IMR-90 (cell line): ENCODE measurements at regions not wholly inside any gene's neighbourhood (a gene's known extent, or its start where the extent isn't known, plus 50 kb on each side); places are given as distances from the start of the nearest gene placed in this dataset.

ENCODE experiments used
- ATAC-seq: fragments of 200-7000 bp; cut with Tn5 transposase; 2 replicates; pipeline ENCODE4 v1.9.1; 2020; ENCODE audit warnings: low read depth, mild to moderate bottlenecking, moderate library complexity
- BruUV-seq: library from RNA; stranded (reverse); fragments of 400-500 nt; replicated peaks from 2 replicates; lab custom pipeline; 2021; lab: Mats Ljungman, UMichigan
- CTCF ChIA-PET: fragments of 300-600 bp; formaldehyde crosslinking; extraction: SDS; loops from one replicate; lab custom pipeline; 2021; ENCODE audit warnings: antibody characterized with exemption; lab: Yijun Ruan, JAX
- POLR2A ChIA-PET: fragments of 300-600 bp; sonication (Branson Sonifier 250); formaldehyde crosslinking; loops from one replicate; lab custom pipeline; 2022; ENCODE audit warnings: antibody characterized with exemption; ENCODE audit not compliant: unreplicated experiment; lab: Charles Lee
- DNase-seq: peaks from one replicate; pipeline ENCODE4 v3.0.0; 2013
- H2AFZ ChIP-seq: replicated peaks from 2 replicates; pipeline ENCODE3; 2013; ENCODE audit warnings: low read length, mild to moderate bottlenecking; ENCODE audit not compliant: poor library complexity
- H2AK5ac ChIP-seq: 2 replicates; pipeline ENCODE4 v1.6.1; 2013; ENCODE audit warnings: low read depth, low read length, inconsistent platforms
- H2AK9ac ChIP-seq: replicated peaks from 2 replicates; pipeline ENCODE3; 2013; ENCODE audit warnings: mild to moderate bottlenecking, low read depth, low read length, moderate library complexity; ENCODE audit not compliant: poor library complexity
- H2BK120ac ChIP-seq: 2 replicates; pipeline ENCODE4 v1.6.1; 2013; ENCODE audit warnings: low read depth, low read length, inconsistent platforms
- H2BK15ac ChIP-seq: 3 replicates; pipeline ENCODE4 v1.6.1; 2013; ENCODE audit warnings: low read depth, low read length, inconsistent platforms
- H2BK20ac ChIP-seq: 2 replicates; pipeline ENCODE4 v1.6.1; 2013; ENCODE audit warnings: low read depth, mild to moderate bottlenecking, inconsistent platforms, low read length, moderate library complexity
- H2BK5ac ChIP-seq: 2 replicates; pipeline ENCODE4 v1.6.1; 2013; ENCODE audit warnings: mild to moderate bottlenecking, low read depth, low read length, inconsistent platforms; ENCODE audit not compliant: poor library complexity, severe bottlenecking
- H3K14ac ChIP-seq: replicated peaks from 2 replicates; pipeline ENCODE4 v1.6.1; 2013; ENCODE audit warnings: low read depth, low read length, inconsistent platforms
- H3K18ac ChIP-seq: 2 replicates; pipeline ENCODE4 v1.6.1; 2013; ENCODE audit warnings: low read depth, low read length, control low read depth
- H3K23ac ChIP-seq: 2 replicates; pipeline ENCODE4 v1.6.1; 2013; ENCODE audit warnings: low read depth, low read length, inconsistent platforms
- H3K27ac ChIP-seq: 2 replicates; pipeline ENCODE4 v1.5.1; 2013; ENCODE audit warnings: mild to moderate bottlenecking, control low read depth, low read length; ENCODE audit not compliant: insufficient read depth
- H3K27me3 ChIP-seq: 2 replicates; pipeline ENCODE4 v1.6.1; 2013; ENCODE audit warnings: low read length; ENCODE audit not compliant: control insufficient read depth, insufficient read depth
- H3K36me3 ChIP-seq: 2 replicates; pipeline ENCODE4 v1.6.1; 2013; ENCODE audit warnings: low read length, mixed read lengths; ENCODE audit not compliant: control insufficient read depth, insufficient read depth
- H3K4ac ChIP-seq: 2 replicates; pipeline ENCODE4 v1.6.1; 2013; ENCODE audit warnings: low read depth, low read length, inconsistent platforms
- H3K4me1 ChIP-seq: 2 replicates; pipeline ENCODE4 v1.6.1; 2013; ENCODE audit warnings: low read length, mixed read lengths; ENCODE audit not compliant: control insufficient read depth, insufficient read depth
- H3K4me2 ChIP-seq: 2 replicates; pipeline ENCODE4 v1.6.1; 2013; ENCODE audit warnings: low read depth, mild to moderate bottlenecking, control low read depth, low read length, moderate library complexity
- H3K4me3 ChIP-seq: 2 replicates; pipeline ENCODE4 v1.5.1; 2013; ENCODE audit warnings: low read depth, mild to moderate bottlenecking, control low read depth, low read length, moderate library complexity; ENCODE audit not compliant: insufficient read depth
- H3K56ac ChIP-seq: 2 replicates; pipeline ENCODE4 v1.6.1; 2013; ENCODE audit warnings: low read length, inconsistent platforms; ENCODE audit not compliant: insufficient read depth; ENCODE audit errors: extremely low read depth
- H3K79me1 ChIP-seq, 2 experiments: 2 replicates each; pipeline ENCODE4 v1.6.1; 2013; ENCODE audit warnings: low read length in 2 of 2, inconsistent platforms in 1 of 2, low read depth in 1 of 2
- H3K9ac ChIP-seq: 2 replicates; pipeline ENCODE4 v1.6.1; 2013; ENCODE audit warnings: low read depth, low read length, control low read depth
- H3K9me1 ChIP-seq: 2 replicates; pipeline ENCODE4 v1.6.1; 2013; ENCODE audit warnings: low read length, inconsistent platforms; ENCODE audit not compliant: insufficient read depth
- H3K9me3 ChIP-seq: 2 replicates; pipeline ENCODE4 v1.6.1; 2013; ENCODE audit warnings: low read length; ENCODE audit not compliant: control insufficient read depth, insufficient read depth
- H4K20me1 ChIP-seq: 2 replicates; pipeline ENCODE4 v1.6.1; 2013; ENCODE audit warnings: low read length, inconsistent platforms; ENCODE audit not compliant: insufficient read depth
- H4K5ac ChIP-seq: 2 replicates; pipeline ENCODE4 v1.6.1; 2013; ENCODE audit warnings: mild to moderate bottlenecking, low read depth, low read length, control low read depth
- H4K8ac ChIP-seq, 2 experiments: 2 replicates each; pipeline ENCODE4 v1.6.1; 2013; ENCODE audit warnings: low read depth in 2 of 2, low read length in 2 of 2, control low read depth in 1 of 2, inconsistent platforms in 1 of 2
- H4K91ac ChIP-seq: 2 replicates; pipeline ENCODE4 v1.6.1; 2013; ENCODE audit warnings: low read depth, low read length, inconsistent platforms; ENCODE audit not compliant: insufficient read depth
- BHLHE40 ChIP-seq: fragments of 150-350 bp; IDR thresholded peaks from 2 replicates; pipeline ENCODE4 v1.6.1; 2016; ENCODE audit warnings: mild to moderate bottlenecking, low read depth, low read length
- CEBPB ChIP-seq: IDR thresholded peaks from 2 replicates; pipeline ENCODE4 v1.6.1; 2012; ENCODE audit warnings: low read depth, low read length, improper control_type of control experiment
- CHD1 ChIP-seq: IDR thresholded peaks from 2 replicates; pipeline ENCODE4 v1.6.1; 2012; ENCODE audit warnings: low read depth, low read length, improper control_type of control experiment
- CTCF ChIP-seq: conservative IDR thresholded peaks from 2 replicates; pipeline ENCODE4 v1.5.1; 2012; ENCODE audit warnings: mild to moderate bottlenecking, low read depth, low read length, improper control_type of control experiment
- ELK1 ChIP-seq: fragments of 150-350 bp; IDR thresholded peaks from 2 replicates; pipeline ENCODE4 v1.6.1; 2016; ENCODE audit warnings: low read depth, mild to moderate bottlenecking, low read length, moderate library complexity, borderline replicate concordance
- FOS ChIP-seq: fragments of 150-350 bp; IDR thresholded peaks from 2 replicates; pipeline ENCODE4 v1.6.1; 2016; ENCODE audit warnings: low read depth, low read length
- MAFK ChIP-seq: IDR thresholded peaks from 2 replicates; pipeline ENCODE4 v1.6.1; 2012; ENCODE audit warnings: low read depth, low read length, improper control_type of control experiment
- MAZ ChIP-seq: IDR thresholded peaks from 2 replicates; pipeline ENCODE4 v1.6.1; 2012; ENCODE audit warnings: low read depth, mild to moderate bottlenecking, low read length, improper control_type of control experiment, moderate library complexity, borderline replicate concordance
- MXI1 ChIP-seq: IDR thresholded peaks from 2 replicates; pipeline ENCODE4 v1.6.1; 2012; ENCODE audit warnings: low read depth, mild to moderate bottlenecking, low read length, moderate library complexity, borderline replicate concordance
- NFE2L2 ChIP-seq: fragments of 150-350 bp; IDR thresholded peaks from 2 replicates; pipeline ENCODE4 v1.6.1; 2016; ENCODE audit warnings: low read depth, mild to moderate bottlenecking, low read length
- POLR2A ChIP-seq: IDR thresholded peaks from 2 replicates; pipeline ENCODE4 v1.6.1; 2012; ENCODE audit warnings: mild to moderate bottlenecking, low read depth, low read length
- RAD21 ChIP-seq: IDR thresholded peaks from 2 replicates; pipeline ENCODE4 v1.6.1; 2012; ENCODE audit warnings: low read length, improper control_type of control experiment
- RCOR1 ChIP-seq: IDR thresholded peaks from 2 replicates; pipeline ENCODE4 v1.6.1; 2012; ENCODE audit warnings: mild to moderate bottlenecking, low read length, improper control_type of control experiment; ENCODE audit not compliant: insufficient replicate concordance
- RFX5 ChIP-seq: IDR thresholded peaks from 2 replicates; pipeline ENCODE4 v1.8.0; 2012; ENCODE audit warnings: low read depth, mild to moderate bottlenecking, low read length, moderate library complexity
- SMC3 ChIP-seq: fragments of 150-350 bp; IDR thresholded peaks from 2 replicates; pipeline ENCODE4 v1.6.1; 2016; ENCODE audit warnings: low read depth, mild to moderate bottlenecking, antibody characterized with exemption, low read length, moderate library complexity
- USF2 ChIP-seq: fragments of 150-350 bp; IDR thresholded peaks from 2 replicates; pipeline ENCODE4 v1.6.1; 2017; ENCODE audit warnings: mild to moderate bottlenecking, antibody characterized with exemption, low read length, low read depth
- WGBS, 2 experiments: methylation state at CpG; one replicate each; pipeline versions ENCODE4 v1.1.5 to v1.1.7; 2013; ENCODE audit warnings: missing lambda C conversion rate in 2 of 2; ENCODE audit not compliant: insufficient read length in 1 of 2; ENCODE audit errors: extremely low coverage in 2 of 2; 5-methylcytosine and 5-hydroxymethylcytosine counted together
- dilution Hi-C: fragments of 300-500 bp; cut with HindIII; formaldehyde crosslinking; loops from one replicate; pipeline ENCODE4 v1.14.3; 2018; ENCODE audit warnings: low sequenced_read_pairs; ENCODE audit not compliant: unreplicated experiment
- in situ Hi-C: fragments of 300-500 bp; cut with MboI; formaldehyde crosslinking; loops from 3 replicates; pipeline ENCODE4 v1.14.3; 2019; ENCODE audit warnings: low sequenced_read_pairs, inconsistent platforms, mixed read lengths
- intact Hi-C: fragments of 100-400 bp; cut with micrococcal nuclease; formaldehyde crosslinking; loops from 2 replicates; pipeline ENCODE4 v1.10.0; 2022

GRCh38 chr1:96544051-96544830, 177.3 kb upstream of the PTBP2 start:
- Histone ChIP-seq H3K9ac (no peak overlapping the region), H2BK20ac (no peak overlapping the region), H3K4me3 (no peak overlapping the region), H4K20me1 (no peaks in the 10 kb centered on the region), H3K14ac (no peak overlapping the region), H3K79me1 (no peaks in the 10 kb centered on the region), H2BK120ac (no peak overlapping the region), H2BK5ac (no peak overlapping the region), H4K91ac (no peak overlapping the region), H3K36me3 (no peaks in the 10 kb centered on the region), H4K8ac (no peak overlapping the region), H2AK5ac (no peak overlapping the region), H2AFZ (no peak overlapping the region), H3K27ac (no peak overlapping the region), H3K4ac (no peak overlapping the region), H3K56ac (no peak overlapping the region), H2AK9ac (no peak overlapping the region), H4K5ac (no peak overlapping the region), H3K4me2 (no peak overlapping the region), H3K9me3 (no peaks in the 10 kb centered on the region), H3K18ac (no peak overlapping the region), H3K27me3 (no peaks in the 10 kb centered on the region), H3K4me1 (peaks cover 1% of the 10 kb centered on the region; the same call in 1 of the 2 replicates), H3K9me1 (no peaks in the 10 kb centered on the region), H2BK15ac (no peak overlapping the region), H3K23ac (no peak overlapping the region)
- intact Hi-C loops (no loop called here), dilution Hi-C loops (no loop called here), in situ Hi-C loops (no loop called here)
- no TSS peak for BruUV-seq
- CTCF ChIA-PET: interaction anchor here (1.2 kb wide), 1 partner anchor 11 kb away, joined by 5 read pairs; no protein-coding TSS in a partner anchor
- no peak for DNase-seq
- no peak for ATAC-seq
- POLR2A ChIA-PET: no interaction called here
- 83% methylated on average over 1 of the region's 6 CpGs; no CpG with 5 or more reads in 1 of the 2 experiments for WGBS, 2 experiments
- TF ChIP-seq POLR2A (no peak), MXI1 (no peak), FOS (no peak), SMC3 (no peak), RCOR1 (no peak), RAD21 (no peak), RFX5 (no peak), USF2 (no peak), NFE2L2 (no peak), ELK1 (no peak), MAZ (no peak), BHLHE40 (no peak), CHD1 (no peak), CEBPB (no peak), CTCF (no peak), MAFK (no peak)
